Islet of Langerhans (tissue), 1 donor: ENCODE measurements at regions not wholly inside any gene's neighbourhood (a gene's known extent, or its start where the extent isn't known, plus 50 kb on each side); places are given as distances from the start of the nearest gene placed in this dataset.

Source experiments
- FAIRE-seq: peaks from one replicate; lab custom pipeline; 2011; peaks lifted over from hg19 to GRCh38; lab: Jason Lieb, UNC

- no peak for FAIRE-seq
These were observed 131.4 kb upstream of the CTSO start for GRCh38 chr4:156085100-156085499.

DNA sequence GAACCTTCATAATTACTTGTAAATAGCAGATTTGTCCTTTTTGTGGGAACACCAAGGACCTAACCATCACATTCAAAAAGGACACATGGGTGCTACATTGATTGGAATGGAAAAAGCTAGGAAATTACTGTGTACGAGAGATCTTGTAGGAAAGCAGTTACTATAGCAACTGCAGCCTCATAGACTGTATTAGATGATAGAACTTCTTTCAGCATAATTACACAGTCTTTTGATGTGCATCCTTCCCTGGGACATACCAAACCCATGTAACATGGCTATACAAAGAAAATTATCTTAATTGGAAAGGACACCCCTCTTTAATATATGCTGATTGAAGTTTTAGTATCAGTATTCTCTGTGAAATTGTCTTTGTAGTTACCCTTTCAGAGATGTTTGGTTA is 130.7 kb upstream of the CTSO start:
- no peak for FAIRE-seq

GRCh38 chr4:156073976-156074375 is 120.3 kb upstream of the CTSO start:
- no peak for FAIRE-seq

DNA sequence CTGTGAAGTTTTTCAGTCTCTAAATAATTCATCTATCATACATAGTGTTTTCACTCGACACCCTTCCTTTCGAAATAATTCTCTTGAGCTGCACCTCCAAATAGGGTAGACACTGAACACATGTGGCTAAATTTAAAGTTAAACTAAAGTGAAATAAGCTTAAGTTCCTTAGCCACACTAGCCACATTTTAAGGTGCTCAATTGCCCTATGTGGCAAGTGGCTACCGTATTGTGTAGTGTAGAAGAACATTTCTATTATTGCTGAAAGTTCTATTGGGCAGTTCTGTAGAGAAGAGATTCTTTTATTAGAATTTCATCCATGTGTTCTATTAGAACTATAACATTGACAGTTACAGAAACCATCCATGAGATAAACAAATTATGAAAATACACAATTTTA is 107.0 kb upstream of the CTSO start:
- no peak for FAIRE-seq

DNA sequence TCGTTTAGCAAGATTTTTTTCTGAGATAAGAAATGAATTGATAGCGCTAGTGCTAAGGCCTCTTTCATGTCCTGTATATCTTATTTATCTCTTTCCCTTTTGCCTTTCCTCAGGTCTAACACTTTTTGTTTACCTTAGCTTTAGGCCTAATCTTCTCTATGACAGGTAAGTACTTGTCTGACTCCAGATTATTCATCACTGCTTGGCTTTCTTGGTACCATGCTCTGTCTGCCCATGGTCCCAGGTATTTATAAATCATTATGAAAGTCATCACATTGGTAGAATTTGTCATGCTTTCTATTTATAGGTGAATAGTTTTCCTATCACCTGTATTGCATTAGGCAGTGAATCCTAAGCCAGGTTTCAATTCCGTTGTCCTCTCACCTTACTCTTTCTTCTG is 99.5 kb upstream of the CTSO start:
- no peak for FAIRE-seq

DNA sequence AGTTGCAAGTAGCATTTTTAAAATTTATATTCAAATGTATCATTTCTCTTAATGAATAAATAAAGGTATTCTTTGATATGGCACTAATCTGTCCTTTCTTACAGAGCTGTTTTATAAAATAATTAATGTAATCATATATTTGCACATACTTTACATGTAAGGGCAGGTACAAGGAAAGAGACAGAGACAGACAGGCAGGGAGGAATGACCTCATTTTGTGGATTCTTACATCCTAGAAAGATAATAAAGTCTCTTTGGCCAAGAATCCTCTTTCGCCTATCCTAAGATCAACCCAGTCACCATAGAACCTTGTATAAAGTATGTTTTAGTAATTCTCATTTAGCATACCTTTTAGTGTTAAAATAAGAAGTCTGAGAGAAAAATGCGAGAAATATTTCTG is 98.5 kb upstream of the CTSO start:
- FAIRE-seq = no peak

GRCh38 chr4:156038772-156039171 is 85.1 kb upstream of the CTSO start:
- no peak for FAIRE-seq

DNA sequence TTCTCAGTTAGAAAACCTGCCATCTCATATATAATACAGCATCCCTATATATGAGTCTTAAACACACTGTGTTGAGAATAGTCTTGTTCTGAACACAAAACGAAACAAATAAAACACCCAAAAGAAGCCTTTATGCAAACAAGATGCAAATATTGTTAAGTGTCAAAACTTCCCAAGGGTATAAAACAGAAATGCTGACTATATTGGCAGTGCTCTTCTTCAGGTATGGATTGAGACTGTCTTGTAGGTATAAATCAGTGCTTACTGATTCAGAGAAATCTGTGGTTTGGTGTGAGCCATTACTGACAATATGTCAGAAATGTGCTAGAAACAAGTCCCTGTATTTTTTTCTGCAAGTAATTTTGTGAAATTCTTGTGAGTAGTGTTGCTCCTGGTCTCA is 82.8 kb upstream of the CTSO start:
- no peak for FAIRE-seq

- no peak for FAIRE-seq
These were observed 76.0 kb upstream of the CTSO start for GRCh38 chr4:156029691-156030090.

DNA sequence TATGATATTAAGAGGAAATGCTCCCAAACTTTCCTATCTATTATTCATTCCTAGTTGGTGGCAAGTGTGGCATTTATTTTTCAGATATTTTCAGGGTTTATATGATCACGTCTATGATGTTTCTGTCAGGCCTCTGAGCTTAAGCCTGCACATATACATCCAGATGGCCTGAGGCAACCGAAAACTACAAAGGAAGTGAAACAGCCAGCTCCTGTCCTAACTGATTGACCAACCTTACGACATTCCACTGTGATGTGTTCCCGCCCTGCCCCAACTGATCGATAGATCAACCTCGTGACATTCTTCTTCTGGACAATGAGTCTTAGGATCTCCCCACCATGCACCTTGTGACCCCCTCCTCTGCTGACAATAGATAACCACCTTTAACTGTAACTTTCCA is 67.6 kb upstream of the CTSO start:
- no peak for FAIRE-seq

- no peak for FAIRE-seq
These were observed 65.6 kb upstream of the CTSO start for GRCh38 chr4:156019246-156019645.

DNA sequence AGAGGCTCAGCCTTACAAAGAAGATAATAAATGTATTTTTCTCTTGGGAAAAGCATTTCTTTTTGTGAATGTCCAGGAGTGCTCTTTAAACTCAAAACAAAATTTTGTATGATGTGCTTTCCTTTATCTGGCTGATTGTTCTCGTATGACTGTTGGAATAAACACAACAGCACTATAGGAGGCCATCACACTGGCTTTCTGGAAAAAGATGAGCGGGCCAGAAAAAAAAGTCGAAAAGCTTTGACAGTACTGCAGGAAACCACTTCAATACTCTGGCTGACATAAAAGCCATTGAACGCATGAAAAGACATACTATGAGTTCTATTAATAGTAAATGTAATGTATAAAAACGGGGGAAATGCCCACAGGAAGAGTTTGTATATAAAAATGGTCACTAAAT is 64.7 kb upstream of the CTSO start:
- FAIRE-seq = no peak

- FAIRE-seq = no peak
These were observed 62.1 kb upstream of the CTSO start for GRCh38 chr4:156015781-156016180.

DNA sequence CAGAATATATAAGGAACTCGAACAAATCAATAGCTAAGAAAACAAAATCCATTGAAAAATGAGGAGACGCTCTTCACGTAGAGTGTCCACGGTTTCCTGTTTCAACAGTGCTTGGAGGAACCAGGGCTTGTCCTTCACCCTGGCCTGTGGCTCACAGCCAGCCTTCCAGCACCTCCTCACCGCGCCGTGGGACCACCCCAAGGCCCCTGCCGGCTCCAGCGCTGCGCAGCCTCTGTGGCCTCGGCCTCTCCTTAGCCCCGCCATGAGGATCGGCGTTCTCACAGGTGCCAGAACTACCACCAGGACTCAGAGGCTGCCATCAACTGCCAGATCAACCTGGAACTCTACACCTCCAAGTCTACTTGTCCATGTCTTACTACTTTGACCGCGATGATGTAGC is 52.5 kb upstream of the CTSO start:
- no peak for FAIRE-seq
